Urothelium cell line (cell line): ENCODE measurements at regions not wholly inside any gene's neighbourhood (a gene's known extent, or its start where the extent isn't known, plus 50 kb on each side); places are given as distances from the start of the nearest gene placed in this dataset.
"Not testable (repeated sequence)": the region's sequence is repeated elsewhere in the genome, so short reads cannot be mapped to it uniquely, and the experiment has no call there.

Experiments
- DNase-seq: peaks from one replicate; pipeline ENCODE4 v3.0.0; 2011; ENCODE audit warnings: low spot score, mixed read lengths
- FAIRE-seq: peaks from 2 replicates; lab custom pipeline; 2011; peaks lifted over from hg19 to GRCh38; lab: Jason Lieb, UNC

- no peak for FAIRE-seq
- DNase-seq, result no peak
These were observed 51.0 kb upstream of the RCBTB2 start for GRCh38 chr13:48583859-48584311.

- DNase-seq (peak; percentile 76), FAIRE-seq (no peak)
These were observed 52.6 kb upstream of the RCBTB2 start for GRCh38 chr13:48585456-48585840.

GRCh38 chr13:48586591-48587103 lies 53.8 kb upstream of the RCBTB2 start:
- no peak for FAIRE-seq

GRCh38 chr13:48588120-48588519 lies 55.2 kb upstream of the RCBTB2 start:
- FAIRE-seq (no peak), DNase-seq (no peak)

More at GRCh38 chr13:48586591-48587103, 53.8 kb upstream of the RCBTB2 start:
- DNase-seq, result no peak

- no peak for FAIRE-seq
These were observed 57.4 kb upstream of the RCBTB2 start for GRCh38 chr13:48590141-48590901.

GRCh38 chr13:48591124-48591872 lies 58.4 kb upstream of the RCBTB2 start:
- FAIRE-seq, DNase-seq: not testable (repeated sequence)

More at GRCh38 chr13:48590141-48590901, 57.4 kb upstream of the RCBTB2 start:
- no peak for DNase-seq

- FAIRE-seq (no peak), DNase-seq (no peak)
These were observed 59.2 kb upstream of the RCBTB2 start for GRCh38 chr13:48591889-48592687.

GRCh38 chr13:48592688-48593049 lies 59.8 kb upstream of the RCBTB2 start:
- FAIRE-seq (no peak), DNase-seq (no peak)

- DNase-seq (no peak), FAIRE-seq (no peak)
These were observed 60.2 kb upstream of the CYSLTR2 start for GRCh38 chr13:48593536-48593935.

- no peak for FAIRE-seq
- no peak for DNase-seq
These were observed 59.5 kb upstream of the CYSLTR2 start for GRCh38 chr13:48594096-48594815.

- no peak for FAIRE-seq
- peak; percentile 44 for DNase-seq
These were observed 58.0 kb upstream of the CYSLTR2 start for GRCh38 chr13:48595431-48596429.

- DNase-seq, result peak; percentile 49
- FAIRE-seq, result no peak
These were observed 53.1 kb upstream of the CYSLTR2 start for GRCh38 chr13:48600374-48601364.

GRCh38 chr13:48602296-48603016 lies 51.3 kb upstream of the CYSLTR2 start:
- FAIRE-seq (no peak), DNase-seq (no peak)

- DNase-seq (no peak), FAIRE-seq (no peak)
These were observed 50.4 kb upstream of the CYSLTR2 start for GRCh38 chr13:48603375-48603774.
